8988T (cell line): ENCODE measurements at regions not wholly inside any gene's neighbourhood (a gene's known extent, or its start where the extent isn't known, plus 50 kb on each side); places are given as distances from the start of the nearest gene placed in this dataset.
"Not testable (repeated sequence)": the region's sequence is repeated elsewhere in the genome, so short reads cannot be mapped to it uniquely, and the experiment has no call there.

Experiments used
- DNase-seq: peaks from one replicate; pipeline ENCODE4 v3.0.0; 2011

DNA sequence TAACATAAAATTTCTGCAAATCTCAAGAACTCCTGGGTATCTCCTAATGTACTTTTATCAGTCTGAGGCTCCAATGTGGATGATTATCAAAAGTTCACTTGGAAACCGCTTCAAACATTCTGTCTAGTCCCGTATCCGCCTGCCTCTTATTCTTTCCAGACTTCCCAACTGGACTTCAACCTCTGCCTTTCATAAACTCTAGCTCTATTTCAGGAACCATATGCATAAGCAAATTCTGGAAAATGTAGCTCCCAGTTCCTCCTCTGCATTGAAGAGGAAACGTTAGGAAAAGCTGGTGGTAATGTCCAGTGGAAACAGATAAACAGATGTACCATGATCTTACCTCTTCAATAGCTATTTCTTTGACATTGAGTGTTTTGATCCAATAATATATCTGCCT, 285.0 kb downstream of the KCNJ2 start:
- no peak for DNase-seq

DNA sequence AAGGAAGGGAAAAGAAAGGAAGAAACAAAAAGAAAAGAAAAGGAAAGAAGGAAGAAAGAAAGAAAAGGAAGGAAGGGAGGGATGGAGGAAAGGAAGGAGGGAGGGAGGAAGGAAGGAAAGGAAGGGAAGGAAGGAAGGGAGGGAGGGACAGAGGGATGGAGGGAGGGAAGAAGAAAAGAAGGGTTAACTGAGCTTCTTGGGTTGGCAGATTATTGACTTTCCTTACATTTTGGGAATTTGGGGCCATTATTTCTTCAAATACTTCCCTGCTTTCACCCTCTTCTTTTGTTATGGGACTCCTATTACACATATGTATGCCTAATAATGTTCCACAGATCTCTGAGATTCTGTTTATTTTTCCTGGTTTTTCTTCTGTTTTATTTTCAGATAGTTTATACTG, 285.6 kb downstream of the KCNJ2 start:
- no peak for DNase-seq

DNA sequence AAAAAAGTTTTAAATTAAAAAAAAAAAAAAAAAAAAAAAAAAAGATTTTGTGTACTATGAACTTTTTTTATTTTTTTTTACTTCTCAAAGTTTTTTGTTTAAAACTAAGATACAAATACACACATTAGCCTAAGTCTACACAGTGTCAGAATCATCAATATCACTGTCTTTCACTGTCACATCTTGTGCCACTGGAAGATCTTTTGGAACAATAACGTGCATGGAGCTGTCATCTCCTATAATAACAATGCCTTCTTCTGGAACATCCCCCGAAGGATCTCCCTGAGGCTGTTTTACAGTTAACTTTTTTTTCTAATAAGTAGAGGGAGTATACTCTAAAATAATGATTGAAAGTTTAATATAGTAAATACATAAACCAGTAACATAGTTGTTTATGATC, 295.7 kb downstream of the KCNJ2 start:
- DNase-seq: no peak

DNA sequence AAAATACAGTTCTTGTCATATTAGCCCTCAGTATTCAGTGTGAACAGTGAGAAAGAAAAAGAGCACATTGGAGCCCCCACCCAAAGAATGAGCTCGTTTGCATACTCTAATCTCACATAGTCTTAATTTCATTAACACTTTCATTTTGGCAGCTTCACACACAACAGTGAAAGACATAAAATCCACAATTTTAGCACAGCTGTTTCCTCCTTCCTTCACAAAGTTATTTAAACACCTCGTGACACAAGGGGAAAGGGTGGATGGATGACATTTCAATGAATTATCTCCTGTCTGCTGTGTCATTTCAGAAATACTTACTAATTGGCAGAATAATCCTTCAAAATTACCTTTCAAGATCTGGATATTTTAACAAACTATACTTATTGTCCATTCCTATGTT, 299.3 kb downstream of the KCNJ2 start:
- DNase-seq: no peak

DNA sequence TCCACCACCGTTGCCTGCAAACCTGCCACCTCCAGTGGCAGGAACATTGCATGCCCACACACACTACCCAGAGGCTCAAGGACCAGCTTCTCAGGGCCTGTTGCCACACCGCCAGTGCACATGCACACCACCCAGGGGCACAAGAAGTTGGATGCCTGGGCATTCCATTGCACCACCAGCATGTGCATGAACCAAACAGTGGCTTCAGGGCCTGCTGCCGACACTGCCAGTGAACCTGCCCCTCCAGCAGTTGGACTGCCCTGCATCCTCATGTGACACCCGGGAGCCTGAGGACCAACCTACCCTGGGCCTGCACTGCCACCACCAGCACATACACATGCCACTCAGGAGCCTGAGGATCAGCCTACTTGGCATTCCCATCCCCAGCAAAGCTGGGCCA, 303.7 kb downstream of the KCNJ2 start:
- no peak for DNase-seq

DNA sequence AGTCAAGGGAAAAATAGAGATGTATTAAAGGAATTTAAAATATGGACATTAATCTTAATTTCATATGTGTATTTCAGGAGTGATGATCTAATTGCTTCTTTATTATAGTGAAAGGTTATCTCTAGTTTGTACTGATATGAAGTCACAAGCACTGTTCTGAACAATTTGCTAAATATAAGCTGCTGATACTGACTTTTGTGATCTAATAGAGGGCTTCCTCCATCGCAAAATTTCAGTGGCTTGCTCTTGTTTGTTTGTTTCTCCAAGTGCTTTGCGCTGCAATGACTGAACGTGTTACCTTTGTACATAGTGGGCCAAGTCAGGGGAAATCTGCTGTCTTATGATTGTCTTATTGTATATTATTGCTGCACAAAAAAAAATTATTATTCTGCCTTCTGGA, 307.0 kb downstream of the KCNJ2 start:
- DNase-seq: no peak

DNA sequence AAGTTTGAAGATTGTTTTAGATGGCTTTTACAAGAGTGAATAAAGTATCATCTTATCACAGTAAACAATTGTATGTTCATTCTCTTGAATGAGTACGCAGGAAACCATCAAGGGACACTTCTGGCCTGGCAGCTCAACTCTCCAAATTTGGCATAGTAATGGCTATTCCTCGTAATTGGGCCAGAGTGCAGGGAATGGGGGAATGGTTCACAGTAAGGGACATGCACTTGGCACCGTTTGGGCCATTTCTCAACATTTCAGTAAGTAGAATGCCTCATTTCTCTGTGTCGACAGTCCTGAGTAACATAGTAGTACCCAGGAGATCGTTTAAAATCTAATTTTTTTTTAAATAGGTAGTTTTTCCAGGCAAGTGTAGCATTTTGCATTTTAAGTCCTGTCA, 309.6 kb downstream of the KCNJ2 start:
- no peak for DNase-seq

DNA sequence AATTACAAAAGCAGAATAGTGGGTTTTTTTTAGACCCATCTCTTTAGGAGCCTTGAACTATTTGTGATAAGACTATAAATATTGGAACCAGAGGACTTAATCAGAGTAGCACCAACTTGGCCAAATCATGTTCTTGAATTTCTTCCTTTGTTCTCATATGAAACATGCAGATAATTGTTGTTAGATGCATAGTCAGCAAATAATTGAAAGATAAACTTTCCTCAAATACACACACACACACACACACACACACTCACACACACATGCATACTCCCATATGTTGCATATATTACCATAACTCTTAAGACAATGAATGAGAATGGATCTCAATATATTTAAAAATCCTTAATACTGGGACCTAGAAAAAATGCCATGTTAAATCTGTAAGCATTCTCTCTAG, 310.4 kb downstream of the KCNJ2 start:
- DNase-seq: no peak

DNA sequence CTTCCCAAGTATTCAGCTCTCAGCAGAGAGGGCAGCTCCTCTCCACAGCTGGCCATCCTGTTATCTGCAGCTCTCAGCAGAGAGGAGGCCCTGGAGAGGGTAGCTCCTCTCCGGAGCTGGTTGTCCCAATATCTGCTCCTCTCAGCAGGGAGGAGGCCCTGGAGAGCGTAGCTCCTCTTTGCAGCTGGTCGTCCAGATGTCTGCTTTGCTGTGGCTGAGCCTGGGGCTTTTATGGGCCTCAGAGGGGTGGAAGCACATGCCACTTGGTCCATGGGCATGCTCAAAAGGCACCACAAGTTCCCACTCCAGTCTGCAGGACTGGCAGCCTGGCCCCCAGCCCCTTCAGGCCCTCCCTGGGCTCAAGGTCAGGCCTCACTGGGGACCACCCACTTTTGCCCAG, 314.3 kb downstream of the KCNJ2 start:
- DNase-seq: no peak

DNA sequence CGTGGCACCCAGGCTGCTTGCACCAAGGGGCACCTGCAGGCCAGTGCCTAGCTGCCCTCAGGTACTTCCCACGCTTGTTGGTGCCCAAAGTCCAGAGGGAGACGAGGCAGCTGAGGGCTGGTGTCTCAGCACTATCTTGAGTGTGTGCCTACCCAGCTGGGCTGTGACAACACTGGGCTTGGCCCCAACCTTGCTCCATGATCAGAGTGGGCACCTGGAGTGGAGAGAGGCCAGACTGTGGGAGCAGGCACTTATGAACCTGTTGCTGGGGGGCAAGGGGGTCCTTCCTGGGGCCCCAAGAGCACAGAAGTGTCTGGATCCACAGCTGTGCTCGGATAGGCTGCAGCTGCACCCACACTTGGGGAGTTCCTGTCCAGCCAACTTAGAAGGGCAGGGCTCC, 314.7 kb downstream of the KCNJ2 start:
- DNase-seq: no peak

DNA sequence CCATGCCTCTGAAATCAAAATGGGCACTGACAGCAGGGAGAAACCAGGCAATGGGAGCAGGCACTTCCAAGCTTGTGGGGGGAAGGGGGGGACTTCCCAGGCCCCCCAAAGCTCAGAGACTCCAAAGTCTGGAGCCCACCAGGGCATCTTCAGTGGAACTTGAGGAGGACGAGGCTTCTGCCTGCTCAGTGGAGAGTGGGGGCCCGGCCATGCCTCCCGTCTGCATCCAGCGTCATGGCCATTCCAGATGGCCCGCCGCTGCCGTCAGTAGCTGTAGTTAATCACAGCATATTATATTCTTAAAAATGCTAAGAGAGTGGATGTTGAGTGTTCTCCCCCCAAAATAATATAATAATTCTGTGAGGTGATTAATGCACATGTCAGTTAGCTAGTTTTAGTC, 315.2 kb downstream of the KCNJ2 start:
- no peak for DNase-seq

DNA sequence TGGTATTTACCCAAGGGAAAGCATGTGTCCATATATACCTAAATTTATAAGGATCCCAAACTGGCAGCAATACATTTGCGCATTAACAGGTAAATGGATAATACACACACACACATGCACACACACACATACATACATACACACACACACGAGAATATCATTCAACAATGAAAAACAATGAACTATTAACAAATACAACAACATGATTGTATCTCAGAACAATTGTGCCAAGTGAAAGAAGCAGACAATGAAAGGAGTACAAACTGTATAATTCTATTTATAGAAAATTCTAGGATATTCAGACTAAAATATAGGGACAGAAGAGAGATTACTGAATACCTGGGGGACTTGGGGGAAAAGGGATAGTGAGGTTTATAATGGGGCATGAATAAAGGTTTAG, 323.0 kb downstream of the KCNJ2 start:
- DNase-seq: no peak

DNA sequence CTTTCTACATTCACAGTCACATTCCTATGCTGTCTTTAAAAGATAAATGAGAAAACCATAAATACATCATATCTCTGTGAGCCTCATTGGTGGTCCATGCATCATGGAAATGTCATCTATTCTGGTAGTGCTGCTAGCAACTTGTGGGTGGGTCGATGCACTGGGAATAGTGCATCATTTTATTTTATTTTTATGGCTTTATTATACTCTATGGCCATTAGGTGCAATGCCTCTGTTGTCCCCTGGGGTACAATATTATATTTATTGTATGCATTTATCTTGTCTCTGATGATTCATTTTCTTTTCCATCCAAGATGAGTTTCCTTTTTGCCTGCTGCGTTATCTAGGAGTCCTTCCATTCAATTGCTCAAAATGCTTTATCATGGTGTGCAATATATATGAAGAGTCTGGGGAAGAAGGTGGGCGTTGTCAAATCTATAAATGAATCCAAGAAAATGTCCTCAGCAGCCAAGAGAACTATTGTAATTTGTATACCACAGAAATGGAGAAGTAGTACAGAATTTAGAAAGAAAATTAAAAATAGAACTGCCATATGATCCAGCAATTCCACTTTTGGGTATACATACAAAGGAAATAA, 324.0 kb downstream of the KCNJ2 start:
- DNase-seq: no peak

DNA sequence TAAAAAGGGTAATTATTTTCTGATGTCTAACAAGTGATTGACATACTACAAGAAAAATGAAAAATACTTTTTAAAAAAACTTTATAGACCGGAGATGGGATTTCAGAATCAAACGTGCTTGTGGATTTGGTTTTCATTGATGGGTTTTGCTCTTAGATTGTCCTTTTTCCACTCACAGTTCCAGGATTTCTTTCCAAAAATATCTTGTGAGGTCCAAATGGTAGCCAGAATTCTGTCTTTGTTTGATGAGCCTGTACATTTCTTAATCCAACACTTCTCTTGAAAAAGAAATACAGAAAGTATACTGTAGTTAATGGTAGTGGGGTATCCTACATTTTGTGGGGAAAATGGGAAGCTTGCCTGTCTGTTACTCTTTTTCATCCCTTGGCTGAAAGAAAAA, 329.3 kb downstream of the KCNJ2 start:
- no peak for DNase-seq

DNA sequence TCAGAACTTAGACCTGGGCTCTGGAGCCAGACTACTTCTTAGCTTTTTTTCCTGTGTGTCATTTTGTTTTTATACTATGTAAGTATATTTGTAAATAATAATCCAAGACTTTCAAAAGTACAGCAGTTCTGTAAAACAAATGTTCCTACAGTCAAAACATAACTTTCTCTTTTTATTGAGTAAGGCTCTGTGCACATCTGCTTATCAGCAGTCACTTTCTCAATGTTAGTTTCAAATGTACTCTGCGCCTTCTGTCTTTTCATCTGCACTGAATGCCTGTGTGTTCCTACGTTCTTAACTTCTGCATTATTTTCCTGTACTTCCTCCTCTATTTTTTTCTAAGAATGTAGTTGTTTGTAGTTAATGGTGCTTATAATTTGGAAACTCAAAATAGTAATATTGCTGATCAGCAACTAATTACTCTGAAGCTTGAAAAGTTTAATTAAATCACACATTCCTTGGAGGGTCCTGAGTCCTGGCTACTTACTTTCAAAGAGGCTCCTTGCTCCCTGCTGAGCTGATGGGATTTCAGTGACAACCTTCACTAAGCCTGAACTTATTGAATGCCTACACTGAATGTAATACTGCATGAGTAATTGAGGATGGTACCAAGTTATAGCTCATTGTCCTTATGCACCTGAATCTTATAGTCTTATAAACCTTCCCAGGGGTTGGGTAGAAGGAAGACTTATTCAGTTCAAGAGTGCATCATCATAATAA, 329.9 kb downstream of the KCNJ2 start:
- no peak for DNase-seq

DNA sequence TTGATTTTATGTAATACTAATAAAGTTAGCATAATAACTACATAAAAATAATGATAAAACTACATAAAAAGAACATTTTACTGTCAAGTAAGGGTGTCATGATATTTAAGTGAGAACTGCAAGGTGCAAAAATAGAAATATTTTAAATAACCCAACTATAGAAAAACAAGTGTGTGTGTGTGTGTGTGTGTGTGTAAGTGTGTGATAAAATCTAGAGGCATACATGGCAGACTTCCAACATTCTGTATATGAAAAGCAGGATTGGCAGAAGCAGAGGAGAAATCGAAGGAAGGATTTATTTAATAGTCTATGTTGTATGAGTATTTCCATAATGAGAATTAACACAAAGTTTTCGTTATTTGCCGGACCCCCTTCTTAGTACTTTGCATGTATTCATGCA, 334.1 kb downstream of the KCNJ2 start:
- DNase-seq: no peak

DNA sequence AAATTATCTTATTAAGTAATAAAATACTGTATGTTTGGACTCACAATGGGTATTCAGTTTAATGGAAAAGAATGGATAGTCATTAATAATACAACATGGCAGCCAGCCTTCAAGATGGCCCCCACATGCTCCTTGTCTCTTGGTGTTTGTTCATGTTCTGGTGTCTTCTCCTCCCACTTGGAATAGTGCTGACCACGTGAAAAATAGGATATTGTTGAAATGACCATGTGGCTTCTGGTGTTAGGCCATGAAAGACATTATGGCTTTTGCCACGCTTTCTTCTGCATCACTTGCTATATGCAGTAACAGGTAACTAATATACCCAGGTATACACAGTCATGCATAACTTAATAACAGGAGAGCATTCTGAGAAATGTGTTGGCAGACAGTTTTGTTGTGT, 341.0 kb downstream of the KCNJ2 start:
- no peak for DNase-seq

DNA sequence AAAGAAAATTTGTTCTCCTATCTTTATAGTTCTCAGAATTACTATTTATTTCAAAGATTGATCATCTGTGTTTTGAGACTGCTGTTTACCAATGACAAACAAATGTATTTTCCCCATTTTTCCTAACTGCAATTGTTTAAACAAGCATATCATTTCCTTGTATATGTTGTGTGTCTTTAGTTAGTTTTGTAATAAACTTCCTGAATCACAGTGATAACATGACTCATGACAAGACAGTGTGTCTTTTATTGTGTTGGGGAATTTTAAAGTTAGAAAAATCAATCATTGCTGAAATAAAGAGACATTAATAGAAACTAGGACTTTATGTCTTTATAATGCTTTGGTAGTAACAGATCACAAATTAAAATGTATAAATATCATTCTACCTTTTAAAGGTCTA, 348.5 kb downstream of the KCNJ2 start:
- no peak for DNase-seq

DNA sequence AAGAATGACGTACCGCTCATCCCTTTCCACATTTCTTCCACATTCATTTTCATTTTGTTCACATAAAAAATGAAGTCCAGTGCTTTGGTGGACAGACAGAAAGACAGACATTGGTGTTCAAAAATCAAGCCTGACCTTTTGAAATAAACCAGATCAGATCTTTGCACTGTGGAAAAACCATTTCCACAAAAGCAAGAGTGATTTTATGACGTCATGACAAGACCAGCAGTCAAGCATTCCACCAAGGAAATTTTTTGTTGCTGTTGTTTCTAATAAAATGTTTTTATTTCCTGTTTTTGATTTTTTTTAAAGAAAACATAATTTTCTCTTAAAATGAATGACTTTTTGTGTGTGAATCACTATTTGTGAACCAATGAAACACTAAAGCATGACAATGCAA, 350.0 kb downstream of the KCNJ2 start:
- no peak for DNase-seq

DNA sequence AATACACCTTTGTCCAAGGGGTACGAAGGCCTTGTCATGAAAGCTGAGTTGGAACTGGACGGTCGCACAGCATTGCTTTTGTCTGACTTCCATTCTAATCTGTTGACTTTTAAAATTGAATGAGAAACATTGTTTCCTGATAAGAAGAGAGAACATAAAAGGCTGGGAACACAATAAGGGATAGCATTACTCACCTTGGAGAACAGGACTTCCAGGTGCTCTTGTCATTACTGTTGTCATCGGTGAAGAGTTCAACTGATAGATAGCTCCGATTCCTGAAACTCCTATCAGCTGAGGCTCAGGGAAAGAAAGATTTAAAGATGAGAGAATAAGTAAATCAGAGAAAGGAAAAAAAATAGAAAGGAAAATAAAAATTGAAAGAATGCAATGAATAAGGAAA, 351.1 kb downstream of the KCNJ2 start:
- no peak for DNase-seq

DNA sequence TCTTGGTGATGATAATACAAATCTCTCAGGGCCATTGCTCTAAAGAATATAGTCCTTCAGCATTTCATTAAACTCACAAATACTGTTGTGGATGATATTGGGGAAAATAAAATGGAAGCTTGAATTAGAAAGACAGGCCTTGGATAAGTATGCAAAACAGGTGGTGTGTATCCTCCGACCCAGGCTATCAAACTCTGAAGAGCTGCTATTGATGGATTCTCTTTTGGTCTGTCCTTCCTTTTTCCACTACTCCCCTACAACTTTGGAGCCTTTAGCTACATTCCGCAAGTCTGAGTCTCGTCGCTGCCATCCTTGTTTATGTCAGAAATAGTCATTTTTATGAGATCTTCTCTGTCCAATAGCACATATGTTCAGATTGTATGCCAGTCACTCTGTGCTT, 351.6 kb downstream of the KCNJ2 start:
- no peak for DNase-seq

DNA sequence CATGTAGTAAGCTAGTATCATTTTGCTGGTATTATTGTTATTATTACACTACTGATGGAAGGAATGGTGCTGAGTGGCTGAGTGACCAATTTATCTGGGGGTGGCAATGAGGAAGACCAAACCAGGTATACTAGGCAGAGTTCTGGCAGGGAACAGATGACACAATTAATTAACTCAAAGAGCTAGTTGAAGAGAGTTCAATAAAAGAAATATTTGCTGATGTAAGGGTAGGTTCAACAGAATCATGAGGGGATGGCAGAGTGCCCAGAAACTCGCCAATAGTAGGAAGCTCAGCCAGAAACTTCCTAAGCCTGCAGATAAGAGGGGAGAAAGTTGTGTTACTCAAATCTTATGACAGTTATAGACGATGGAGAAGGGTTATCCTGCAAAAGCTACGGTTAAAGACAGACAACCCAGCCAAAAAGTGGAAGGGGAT, 352.5 kb downstream of the KCNJ2 start:
- DNase-seq: no peak

DNA sequence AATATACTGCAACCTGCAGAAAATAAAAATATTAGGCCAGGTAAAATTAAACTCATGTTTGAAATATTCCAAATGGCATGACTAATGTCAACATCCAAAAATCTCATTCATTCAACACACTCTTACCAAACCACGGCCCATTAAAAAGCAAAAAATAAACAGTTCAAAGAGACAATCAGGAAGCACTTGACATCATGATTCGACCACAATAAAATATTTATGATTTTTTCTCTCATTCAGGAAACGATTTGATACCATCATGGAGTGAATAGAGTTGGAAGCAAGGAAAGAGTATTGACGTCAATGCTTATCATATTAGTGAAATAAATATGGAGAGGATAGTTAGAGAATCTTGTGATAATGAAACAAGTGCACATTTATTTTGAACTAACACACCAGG, 354.1 kb downstream of the KCNJ2 start:
- DNase-seq: no peak

DNA sequence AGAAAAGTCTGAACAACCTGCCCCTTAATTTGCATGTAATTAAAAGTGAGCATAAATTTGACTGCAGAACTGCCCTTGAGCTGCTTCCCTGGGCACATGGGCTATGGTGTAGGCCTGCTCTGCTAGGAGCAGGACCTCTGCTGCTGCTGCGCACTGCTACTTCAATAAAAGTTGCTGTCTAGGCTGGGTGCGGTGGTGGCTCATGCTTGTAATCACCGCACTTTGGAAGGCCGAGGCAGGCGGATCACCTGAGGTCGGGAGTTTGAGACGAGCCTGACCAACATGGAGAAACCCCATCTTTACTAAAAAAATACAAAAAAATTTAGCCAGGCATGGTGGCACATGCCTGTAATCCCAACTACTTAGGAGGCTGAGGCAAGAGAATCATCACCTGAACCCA, 355.7 kb downstream of the KCNJ2 start:
- not testable (repeated sequence) for DNase-seq

DNA sequence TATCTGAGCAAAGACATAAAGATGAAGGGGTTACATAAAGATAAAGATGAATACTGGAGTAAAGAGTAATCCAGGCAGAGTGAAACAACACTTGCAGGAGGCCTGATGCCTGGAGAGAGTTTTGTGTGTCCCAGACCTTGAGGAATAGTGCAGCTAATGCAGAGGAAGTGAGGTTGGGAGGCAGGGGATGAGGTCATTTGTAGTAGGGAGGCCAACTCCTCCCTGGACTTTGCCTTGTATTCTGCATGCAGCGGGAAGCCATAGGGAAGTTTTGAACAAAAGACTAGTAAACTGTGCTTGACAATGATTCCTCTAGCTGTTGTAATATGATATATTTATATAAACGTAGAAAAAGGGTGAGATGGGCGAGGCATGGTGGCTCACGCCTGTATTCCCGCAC, 356.6 kb downstream of the KCNJ2 start:
- DNase-seq: no peak
